ENCODE measurements at regions not wholly inside any gene's neighbourhood (a gene's known extent, or its start where the extent isn't known, plus 50 kb on each side); places are given as distances from the start of the nearest gene placed in this dataset.

GRCh38 chr6:114452785-114453401 lies 110.1 kb upstream of the HS3ST5 start:
- Histone ChIP-seq H2AK5ac (ENCODE audit: low read depth, low read length) (no peak overlapping the region), H4K91ac (replicated peaks; ENCODE audit: insufficient read length, low read length) (no peak overlapping the region), H3K79me1 (ENCODE audit: low read depth, low read length) (no peaks in the 10 kb centered on the region), H3K4me1 (replicated peaks in 1 of 4; ENCODE audit: control insufficient read depth in 3 of 4, insufficient read depth in 4 of 4, low read length in 3 of 4) (peaks cover 0 to 9% (median 2%) of the 10 kb centered on the region in 4 experiments; a peak in 2 of 7 replicates), H3K9me3 (ENCODE audit: insufficient read depth in 2 of 2, low read depth in 1 of 2, low read length in 1 of 2) (no peaks in the 10 kb centered on the region), H3K56ac (replicated peaks; ENCODE audit: insufficient read length, low read depth, low read length) (no peak overlapping the region), H3K79me2 (ENCODE audit: control insufficient read depth in 1 of 2, insufficient read depth in 2 of 2, low read length in 2 of 2) (no peaks in the 10 kb centered on the region), H3K36me3 (ENCODE audit: control insufficient read depth in 2 of 4, insufficient read depth in 4 of 4, low read length in 3 of 4) (peaks cover 0 to 6% (median 0%) of the 10 kb centered on the region in 4 experiments; a peak in 1 of 8 replicates), H2BK12ac (ENCODE audit: low read depth, low read length) (no peak overlapping the region), H3K4me2 (ENCODE audit: insufficient read depth in 1 of 2, low read depth in 2 of 2, low read length in 2 of 2) (no peak overlapping the region), H2BK15ac (ENCODE audit: low read length) (no peak overlapping the region), H3K18ac (ENCODE audit: extremely low read depth, low read length) (peak overlapping the region; percentile 20; the same call in 1 of the 2 replicates), H2BK20ac (ENCODE audit: low read length) (no peak overlapping the region), H2BK5ac (ENCODE audit: low read depth, low read length) (no peak overlapping the region), H4K5ac (ENCODE audit: insufficient read length, low read depth, low read length) (no peak overlapping the region), H3K23me2 (ENCODE audit: low read depth, low read length) (no peaks in the 10 kb centered on the region), H3K27me3 (replicated peaks in 1 of 4; ENCODE audit: control insufficient read depth in 3 of 4, extremely low read depth in 1 of 4, insufficient read depth in 3 of 4, low read length in 3 of 4) (no peaks in the 10 kb centered on the region), H3K14ac (ENCODE audit: insufficient read length) (no peak overlapping the region), H3K4me3 (ENCODE audit: extremely low read depth in 1 of 4, insufficient read depth in 2 of 4, low read depth in 3 of 4, low read length in 4 of 4) (no peak overlapping the region), H3K27ac (ENCODE audit: low read depth, low read length) (no peak overlapping the region), H3K23ac (ENCODE audit: insufficient read length) (no peak overlapping the region), H3K4ac (replicated peaks; ENCODE audit: insufficient read length, low read depth, low read length) (no peak overlapping the region), H3K9ac (replicated peaks in 1 of 4; ENCODE audit: extremely low read depth in 1 of 4, low read depth in 3 of 4, low read length in 3 of 4) (no peak overlapping the region), H2AFZ (ENCODE audit: low read length) (no peak overlapping the region), H4K8ac (ENCODE audit: extremely low read depth, insufficient read depth, low read length) (no peak overlapping the region), H2BK120ac (replicated peaks; ENCODE audit: low read depth, low read length) (no peak overlapping the region), H4K20me1 (replicated peaks in 1 of 2; ENCODE audit: control insufficient read depth in 1 of 2, insufficient read depth in 2 of 2, low read length in 2 of 2) (no peaks in the 10 kb centered on the region)
- FAIRE-seq: no peak
- CTCF ChIA-PET (ENCODE audit: partially characterized antibody): interaction anchor here (0.9 to 1.1 kb wide), 2 partner anchors 250 to 1443 kb away, joined by 3 to 4 read pairs; no protein-coding TSS in a partner anchor
- POLR2A ChIA-PET (ENCODE audit: partially characterized antibody): interaction anchor here (0.8 to 1.3 kb wide), 2 partner anchors 110 to 490 kb away, joined by 3 to 5 read pairs; partner anchors contain the start of gene HS3ST5
- DNase-seq (ENCODE audit: low read depth in 1 of 2, low spot score in 2 of 2): no peak
- WGBS, 2 experiments (ENCODE audit: extremely low coverage in 1 of 2, insufficient coverage in 1 of 2, insufficient read length in 1 of 2, insufficient replicate concordance in 2 of 2, low coverage in 1 of 2, low lambda C conversion rate in 2 of 2, missing lambda C conversion rate in 1 of 2): 82% methylated on average over 4 of the region's 4 CpGs; no CpG with 5 or more reads in 1 of the 2 experiments
- TF ChIP-seq SUZ12 (IDR thresholded peaks at IDR 0.05; ENCODE audit: low read length) (no peak), POLR2A (IDR thresholded peaks at IDR 0.05; ENCODE audit: control extremely low read depth in 1 of 2, low read depth in 2 of 2, low read length in 2 of 2) (no peak), POU5F1 (IDR thresholded peaks at IDR 0.05; ENCODE audit: low read depth, low read length) (no peak), SIX5 (IDR thresholded peaks at IDR 0.05; ENCODE audit: low read depth, low read length) (no peak), GTF2F1 (IDR thresholded peaks at IDR 0.05; ENCODE audit: borderline replicate concordance, low read depth, low read length) (no peak), KDM5A (IDR thresholded peaks at IDR 0.05; ENCODE audit: low read length) (no peak), SIRT6 (IDR thresholded peaks at IDR 0.05; ENCODE audit: low read length) (no peak), E2F6 (IDR thresholded peaks at IDR 0.05) (no peak), SP4 (IDR thresholded peaks at IDR 0.05; ENCODE audit: low read length) (no peak), TAF1 (IDR thresholded peaks at IDR 0.05; ENCODE audit: low read depth, low read length) (no peak), SRF (IDR thresholded peaks at IDR 0.05; ENCODE audit: low read depth, low read length) (no peak), BACH1 (IDR thresholded peaks at IDR 0.05; ENCODE audit: low read length) (no peak), MAX (IDR thresholded peaks at IDR 0.05) (no peak), CREB1 (IDR thresholded peaks at IDR 0.05) (no peak), SIN3A (conservative IDR thresholded peaks at IDR 0.05 in 1 of 2, IDR thresholded peaks at IDR 0.05 in 1 of 2; ENCODE audit: low read depth in 1 of 2, low read length in 2 of 2) (no peak)
